HepG2 (cell line): ENCODE measurements at regions not wholly inside any gene's neighbourhood (a gene's known extent, or its start where the extent isn't known, plus 50 kb on each side); places are given as distances from the start of the nearest gene placed in this dataset.
A peak's percentile ranks its signal among the peaks of the same experiment; 100 is the strongest.

Experiments used
- BCL3 ChIP-seq: sonication (generic); formaldehyde crosslinking; IDR thresholded peaks from 2 replicates; pipeline ENCODE4 v1.5.1; 2020; ENCODE audit warnings: mild to moderate bottlenecking, missing genetic modification reagents, moderate library complexity
- CEBPB ChIP-seq: IDR thresholded peaks from 2 replicates; pipeline ENCODE4 v1.6.1; 2011; ENCODE audit warnings: low read depth, low read length, improper control_type of control experiment, borderline replicate concordance
- E2F5 ChIP-seq: sonication (generic); formaldehyde crosslinking; conservative IDR thresholded peaks from 2 replicates; pipeline ENCODE4 v1.4.0; 2020; ENCODE audit warnings: missing genetic modification reagents
- FOXO1 ChIP-seq: sonication (generic); formaldehyde crosslinking; IDR thresholded peaks from 2 replicates; pipeline ENCODE4 v1.4.0; 2020; ENCODE audit warnings: missing genetic modification reagents
- GLI4 ChIP-seq: sonication (generic); formaldehyde crosslinking; IDR thresholded peaks from 2 replicates; pipeline ENCODE4 v1.5.1; 2020; ENCODE audit warnings: missing genetic modification reagents, mild to moderate bottlenecking, moderate library complexity, borderline replicate concordance
- HHEX ChIP-seq: IDR thresholded peaks from 2 replicates; pipeline ENCODE4 v1.6.1; 2016; ENCODE audit warnings: control low read depth
- LCORL ChIP-seq, 2 experiments: fragments of 450-650 bp in 1 of 2; sonication (generic) in 1 of 2; formaldehyde crosslinking in 1 of 2; IDR thresholded peaks; 2 replicates each; pipeline versions ENCODE4 v1.5.0 to v1.6.1; 2017 to 2020; ENCODE audit warnings: antibody characterized with exemption in 1 of 2, missing genetic modification reagents in 1 of 2
- NFYC ChIP-seq: IDR thresholded peaks from 2 replicates; pipeline ENCODE4 v1.6.1; 2016; ENCODE audit warnings: missing genetic modification reagents, missing compliant biosample characterization
- NR2F6 ChIP-seq, 2 experiments: IDR thresholded peaks; 2 replicates each; pipeline ENCODE4 v1.6.1; 2016; ENCODE audit warnings: antibody characterized with exemption in 1 of 2, mild to moderate bottlenecking in 1 of 2
- PHB2 ChIP-seq: fragments of 450-650 bp; IDR thresholded peaks from 2 replicates; pipeline ENCODE4 v1.6.1; 2018; ENCODE audit not compliant: partially characterized antibody
- POGZ ChIP-seq: sonication (generic); formaldehyde crosslinking; IDR thresholded peaks from 2 replicates; pipeline ENCODE4 v1.4.0; 2020; ENCODE audit warnings: mild to moderate bottlenecking, missing genetic modification reagents
- PRDM15 ChIP-seq: sonication (generic); formaldehyde crosslinking; IDR thresholded peaks from 2 replicates; pipeline ENCODE4 v1.4.0; 2020; ENCODE audit warnings: missing genetic modification reagents
- RARG ChIP-seq: sonication (generic); formaldehyde crosslinking; IDR thresholded peaks from 2 replicates; pipeline ENCODE4 v1.4.0; 2020; ENCODE audit warnings: low read depth, mild to moderate bottlenecking, missing genetic modification reagents
- SP140L ChIP-seq: sonication (generic); formaldehyde crosslinking; IDR thresholded peaks from 2 replicates; pipeline ENCODE4 v1.4.0; 2020; ENCODE audit warnings: missing genetic modification reagents, borderline replicate concordance
- SYNCRIP ChIP-seq: fragments of 200-400 bp; formaldehyde crosslinking; IDR thresholded peaks from 2 replicates; pipeline ENCODE4 v1.6.1; 2018; ENCODE audit warnings: mild to moderate bottlenecking, low read depth, low read length; ENCODE audit not compliant: insufficient read depth
- TAF15 ChIP-seq: fragments of 200-400 bp; formaldehyde crosslinking; IDR thresholded peaks from one replicate; pipeline ENCODE4 v1.6.1; 2018; ENCODE audit warnings: mild to moderate bottlenecking, low read depth, low read length; ENCODE audit not compliant: poor library complexity, severe bottlenecking
- ZNF281 ChIP-seq: sonication (generic); formaldehyde crosslinking; IDR thresholded peaks from 2 replicates; pipeline ENCODE4 v1.4.0; 2020; ENCODE audit warnings: missing genetic modification reagents, borderline replicate concordance
- ZNF713 ChIP-seq: sonication (generic); formaldehyde crosslinking; IDR thresholded peaks from 2 replicates; pipeline ENCODE4 v1.4.0; 2020; ENCODE audit warnings: mild to moderate bottlenecking, missing genetic modification reagents
- ZSCAN5A ChIP-seq: sonication (generic); formaldehyde crosslinking; IDR thresholded peaks from 2 replicates; pipeline ENCODE4 v1.8.0; 2022; ENCODE audit warnings: mild to moderate bottlenecking, missing genetic modification reagents, borderline replicate concordance

- TF ChIP-seq ZNF281 (CRISPR knock-in tag) = peak; percentile 68; the same call in 1 of the 2 replicates
- no peak for TF ChIP-seq TAF15
- TF ChIP-seq CEBPB = peak; percentile 99
- no peak; the same call in 1 of the 2 replicates for TF ChIP-seq NFYC (CRISPR knock-in tag)
- no peak for TF ChIP-seq BCL3 (CRISPR knock-in tag)
- TF ChIP-seq NR2F6 (IDR thresholded peaks at IDR 0.05) = peak; percentile 96
- peak; percentile 91 for TF ChIP-seq NR2F6 (CRISPR knock-in tag; IDR thresholded peaks at IDR 0.05)
- TF ChIP-seq ZNF713 (CRISPR knock-in tag) = no peak
- peak; percentile 99 for TF ChIP-seq FOXO1 (CRISPR knock-in tag)
- TF ChIP-seq E2F5 (CRISPR knock-in tag) = no peak
- no peak for TF ChIP-seq RARG (CRISPR knock-in tag)
- TF ChIP-seq ZSCAN5A (CRISPR knock-in tag) = peak; percentile 68; the same call in 1 of the 2 replicates
- TF ChIP-seq SYNCRIP = no peak
- TF ChIP-seq SP140L = 0 out of 2 replicates have a peak, but pooled peaks have one; percentile 81
- TF ChIP-seq POGZ (CRISPR knock-in tag) = peak; percentile 89
- peak; percentile 92 for TF ChIP-seq HHEX (CRISPR knock-in tag)
- no peak for TF ChIP-seq PRDM15 (CRISPR knock-in tag)
- TF ChIP-seq PHB2 = no peak
- TF ChIP-seq LCORL (IDR thresholded peaks at IDR 0.05) = peak; percentile 90; the same call in 1 of the 2 replicates
- TF ChIP-seq LCORL (CRISPR knock-in tag; IDR thresholded peaks at IDR 0.05) = peak; percentile 95
- no peak for TF ChIP-seq GLI4 (CRISPR knock-in tag)
Observed at GRCh38 chr10:78458983-78459638, 425.4 kb downstream of the RPS24 start (continued).
